Cerebellar cortex (tissue), 1 donor: ENCODE measurements at regions not wholly inside any gene's neighbourhood (a gene's known extent, or its start where the extent isn't known, plus 50 kb on each side); places are given as distances from the start of the nearest gene placed in this dataset.
A peak's percentile ranks its signal among the peaks of the same experiment; 100 is the strongest.

ENCODE experiments used
- DNase-seq: peaks from one replicate; pipeline ENCODE4 v3.0.0-alpha.2; 2015; ENCODE audit warnings: low spot score

GRCh38 chr15:25248583-25249235, 190.1 kb downstream of the UBE3A start:
- no peak for DNase-seq

- DNase-seq: no peak
Measured at GRCh38 chr15:25249236-25250010, 189.4 kb downstream of the UBE3A start.

- DNase-seq: no peak
Measured at GRCh38 chr15:25250011-25250596, 188.7 kb downstream of the UBE3A start.

- DNase-seq: no peak
Measured at GRCh38 chr15:25250906-25251622, 187.8 kb downstream of the UBE3A start.

- DNase-seq: no peak
Measured at GRCh38 chr15:25251700-25252390, 187.0 kb downstream of the UBE3A start.

- peak; percentile 78 for DNase-seq
Measured at GRCh38 chr15:25253048-25253973, 185.5 kb downstream of the UBE3A start.

GRCh38 chr15:25268166-25268565, 170.7 kb downstream of the UBE3A start:
- DNase-seq: peak; percentile 11
